HEK293 (cell line): ENCODE measurements at regions not wholly inside any gene's neighbourhood (a gene's known extent, or its start where the extent isn't known, plus 50 kb on each side); places are given as distances from the start of the nearest gene placed in this dataset.
A peak's percentile ranks its signal among the peaks of the same experiment; 100 is the strongest.

Experiments
- CTCF ChIA-PET: fragments of 350-600 bp; formaldehyde crosslinking; extraction: SDS; loops from one replicate; lab custom pipeline; 2021; ENCODE audit warnings: antibody characterized with exemption; lab: Yijun Ruan, JAX
- POLR2A ChIA-PET: fragments of 300-600 bp; formaldehyde crosslinking; extraction: SDS; loops from one replicate; lab custom pipeline; 2020; ENCODE audit warnings: antibody characterized with exemption, inconsistent platforms; lab: Yijun Ruan, JAX
- H3K27ac ChIP-seq: fragments of 200-500 bp; sonication (Bioruptor generic); 2 replicates; pipeline ENCODE4 v1.5.1; 2014; ENCODE audit warnings: low read depth, low read length, control low read depth, inconsistent platforms; ENCODE audit errors: extremely low read depth
- H3K36me3 ChIP-seq, 2 experiments: fragments of 200-500 bp in 1 of 2; sonication (Bioruptor generic) in 1 of 2; 1 replicate in 1 of 2; 2 replicates in 1 of 2; pipeline ENCODE4 v1.5.1; 2014 to 2017; ENCODE audit warnings: inconsistent platforms in 2 of 2, low read length in 2 of 2; ENCODE audit not compliant: control insufficient read depth in 2 of 2, insufficient read depth in 1 of 2
- H3K4me1 ChIP-seq: fragments of 200-500 bp; sonication (Bioruptor generic); 2 replicates; pipeline ENCODE4 v1.5.1; 2014; ENCODE audit warnings: mild to moderate bottlenecking, low read length, inconsistent platforms; ENCODE audit not compliant: control insufficient read depth, insufficient read depth
- H3K4me3 ChIP-seq: 2 replicates; pipeline ENCODE4 v1.5.1; 2011; ENCODE audit warnings: low read depth, mild to moderate bottlenecking, control low read depth, low read length, moderate library complexity
- H3K9me3 ChIP-seq: fragments of 200-500 bp; sonication (Bioruptor generic); 2 replicates; pipeline ENCODE4 v1.5.1; 2014; ENCODE audit warnings: low read depth, low read length, inconsistent platforms; ENCODE audit not compliant: control insufficient read depth, insufficient read depth
- BCL11A ChIP-seq: fragments of 450-650 bp; formaldehyde crosslinking; IDR thresholded peaks from 2 replicates; pipeline ENCODE4 v1.5.1; 2016; ENCODE audit warnings: low read depth, missing biosample characterization, missing genetic modification characterization
- GFI1B ChIP-seq: fragments of 450-650 bp; formaldehyde crosslinking; IDR thresholded peaks from 2 replicates; pipeline ENCODE4 v1.5.1; 2016; ENCODE audit warnings: missing biosample characterization, missing genetic modification characterization
- GLIS1 ChIP-seq: fragments of 450-650 bp; formaldehyde crosslinking; IDR thresholded peaks from 2 replicates; pipeline ENCODE4 v1.5.1; 2016; ENCODE audit warnings: missing biosample characterization, missing genetic modification characterization
- KLF8 ChIP-seq: fragments of 450-650 bp; formaldehyde crosslinking; IDR thresholded peaks from 2 replicates; pipeline ENCODE4 v1.5.1; 2016; ENCODE audit warnings: missing biosample characterization, missing genetic modification characterization
- PRDM1 ChIP-seq: fragments of 450-650 bp; formaldehyde crosslinking; IDR thresholded peaks from 2 replicates; pipeline ENCODE4; 2016; ENCODE audit warnings: missing biosample characterization, missing genetic modification characterization
- SCRT2 ChIP-seq: fragments of 450-650 bp; formaldehyde crosslinking; IDR thresholded peaks from 2 replicates; pipeline ENCODE4 v1.5.1; 2016; ENCODE audit warnings: missing biosample characterization, missing genetic modification characterization
- TRIM28 ChIP-seq: IDR thresholded peaks from 2 replicates; pipeline ENCODE4 v1.6.1; 2011; ENCODE audit warnings: low read length, control low read depth, borderline replicate concordance
- ZBTB7A ChIP-seq: fragments of 450-650 bp; formaldehyde crosslinking; IDR thresholded peaks from 2 replicates; pipeline ENCODE4 v1.5.1; 2016; ENCODE audit warnings: low read depth, missing biosample characterization, missing genetic modification characterization
- ZEB2 ChIP-seq: fragments of 450-650 bp; formaldehyde crosslinking; IDR thresholded peaks from 2 replicates; pipeline ENCODE4 v1.5.1; 2016; ENCODE audit warnings: missing biosample characterization, missing genetic modification characterization
- ZNF16 ChIP-seq: fragments of 450-650 bp; formaldehyde crosslinking; IDR thresholded peaks from 2 replicates; pipeline ENCODE4 v1.5.1; 2016; ENCODE audit warnings: low read depth, missing biosample characterization, missing genetic modification characterization
- ZNF175 ChIP-seq: fragments of 450-650 bp; formaldehyde crosslinking; IDR thresholded peaks from 2 replicates; pipeline ENCODE4 v1.5.1; 2016; ENCODE audit warnings: missing biosample characterization, missing genetic modification characterization
- ZNF19 ChIP-seq: fragments of 450-650 bp; formaldehyde crosslinking; IDR thresholded peaks from 2 replicates; pipeline ENCODE4; 2016; ENCODE audit warnings: missing biosample characterization, missing genetic modification characterization, low read depth
- ZNF292 ChIP-seq: fragments of 450-650 bp; formaldehyde crosslinking; IDR thresholded peaks from 2 replicates; pipeline ENCODE4 v1.5.1; 2016; ENCODE audit warnings: low read depth, missing biosample characterization, missing genetic modification characterization, borderline replicate concordance
- ZNF398 ChIP-seq: fragments of 450-650 bp; formaldehyde crosslinking; IDR thresholded peaks from 2 replicates; pipeline ENCODE4 v1.5.1; 2017; ENCODE audit warnings: missing biosample characterization, missing genetic modification characterization
- ZNF600 ChIP-seq: fragments of 450-650 bp; formaldehyde crosslinking; IDR thresholded peaks from 2 replicates; pipeline ENCODE4 v1.5.1; 2016; ENCODE audit warnings: missing biosample characterization, missing genetic modification characterization
- ZNF626 ChIP-seq: fragments of 450-650 bp; sonication (Bioruptor Pico); formaldehyde crosslinking; IDR thresholded peaks from 2 replicates; pipeline ENCODE4 v1.5.1; 2018; ENCODE audit warnings: missing biosample characterization, missing genetic modification characterization, inconsistent platforms
- ZNF639 ChIP-seq: fragments of 450-650 bp; formaldehyde crosslinking; IDR thresholded peaks from 2 replicates; pipeline ENCODE4 v1.5.1; 2016; ENCODE audit warnings: missing biosample characterization, missing genetic modification characterization
- ZNF645 ChIP-seq: fragments of 450-650 bp; formaldehyde crosslinking; IDR thresholded peaks from 2 replicates; pipeline ENCODE4; 2016; ENCODE audit warnings: missing biosample characterization, missing genetic modification characterization
- ZNF660 ChIP-seq: fragments of 450-650 bp; IDR thresholded peaks from 2 replicates; pipeline ENCODE4 v1.5.1; 2018; ENCODE audit warnings: missing biosample characterization, mild to moderate bottlenecking, missing genetic modification characterization
- ZNF692 ChIP-seq: fragments of 450-650 bp; formaldehyde crosslinking; IDR thresholded peaks from 2 replicates; pipeline ENCODE4 v1.5.1; 2016; ENCODE audit warnings: missing biosample characterization, missing genetic modification characterization

GRCh38 chr5:159503236-159503635, 172.9 kb upstream of the IL12B start:
- TF ChIP-seq ZNF645 (tag by site-specific recombination), result no peak
- no peak for TF ChIP-seq ZNF692
- TF ChIP-seq ZNF19 (tag by site-specific recombination), result no peak
- no peak for TF ChIP-seq ZNF175 (tag by site-specific recombination)
- TF ChIP-seq ZNF398, result no peak
- TF ChIP-seq, all 188 proteins: peak for 0
- CTCF ChIA-PET, result interaction anchor here (0.6 to 1.3 kb wide), 3 partner anchors 12 to 82 kb away, joined by 3 to 5 read pairs (median 4); no protein-coding TSS in a partner anchor
- H3K9me3 ChIP-seq, result no peaks in the 10 kb centered on the region; the same call in 1 of the 2 replicates
- no peaks in the 10 kb centered on the region for H3K36me3 ChIP-seq
- H3K27ac ChIP-seq, result no peak overlapping the region
- POLR2A ChIA-PET, result no interaction called here
- H3K4me3 ChIP-seq, result no peak overlapping the region
- H3K4me1 ChIP-seq, result peaks cover 7% of the 10 kb centered on the region; the same call in 1 of the 2 replicates

- ChIA-PET CTCF (interaction anchor here (0.6 to 1.5 kb wide), 4 partner anchors 11 to 520 kb away, joined by 3 to 4 read pairs (median 4); no protein-coding TSS in a partner anchor), POLR2A (interaction anchor here (0.7 kb wide), 1 partner anchor 33 kb away, joined by 3 read pairs; no protein-coding TSS in a partner anchor)
- Histone ChIP-seq H3K36me3 (no peaks in the 10 kb centered on the region), H3K27ac (no peak overlapping the region), H3K9me3 (no peaks in the 10 kb centered on the region; the same call in 1 of the 2 replicates), H3K4me1 (peaks cover 7% of the 10 kb centered on the region; the same call in 1 of the 2 replicates), H3K4me3 (no peak overlapping the region)
- no peak for TF ChIP-seq ZNF639 (tag by site-specific recombination)
- TF ChIP-seq ZNF626 (tag by site-specific recombination), result no peak
- no peak for TF ChIP-seq ZNF292 (tag by site-specific recombination)
- no peak for TF ChIP-seq KLF8
- no peak for TF ChIP-seq GFI1B
Measured at GRCh38 chr5:159504106-159504856, 174.0 kb upstream of the IL12B start.

GRCh38 chr5:159504857-159505304, 174.6 kb upstream of the IL12B start:
- POLR2A ChIA-PET, result interaction anchor here (0.7 kb wide), 1 partner anchor 34 kb away, joined by 3 read pairs; no protein-coding TSS in a partner anchor
- CTCF ChIA-PET, result interaction anchor here (1.2 to 1.5 kb wide), 3 partner anchors 10 to 348 kb away, joined by 3 to 4 read pairs (median 4); no protein-coding TSS in a partner anchor
- peaks cover 7% of the 10 kb centered on the region; the same call in 1 of the 2 replicates for H3K4me1 ChIP-seq

More at GRCh38 chr5:159504857-159505304, 174.6 kb upstream of the IL12B start:
- Histone ChIP-seq H3K27ac (peak overlapping the region; percentile 45; the same call in 1 of the 2 replicates), H3K4me3 (no peak overlapping the region), H3K36me3 (no peaks in the 10 kb centered on the region), H3K9me3 (no peaks in the 10 kb centered on the region; the same call in 1 of the 2 replicates)
- TF ChIP-seq TRIM28 (0 out of 2 replicates have a peak, but pooled peaks have one; percentile 28), ZNF639 (tag by site-specific recombination) (no peak), ZNF16 (tag by site-specific recombination) (no peak), GLIS1 (tag by site-specific recombination) (peak; percentile 37), ZBTB7A (tag by site-specific recombination) (no peak), BCL11A (tag by site-specific recombination) (no peak), SCRT2 (peak; percentile 58; the same call in 1 of the 2 replicates), ZNF600 (tag by site-specific recombination) (no peak), PRDM1 (tag by site-specific recombination) (peak; percentile 62), ZEB2 (tag by site-specific recombination) (no peak), ZNF660 (tag by site-specific recombination) (peak; percentile 78; the same call in 1 of the 2 replicates), ZNF398 (0 out of 2 replicates have a peak, but pooled peaks have one; percentile 39)
